Activated CD4-positive, CD25-positive, alpha-beta regulatory T cell (primary cell): ENCODE measurements at regions not wholly inside any gene's neighbourhood (a gene's known extent, or its start where the extent isn't known, plus 50 kb on each side); places are given as distances from the start of the nearest gene placed in this dataset.
"Not testable (repeated sequence)": the region's sequence is repeated elsewhere in the genome, so short reads cannot be mapped to it uniquely, and the experiment has no call there.

Source experiments
- DNase-seq, 4 experiments: peaks; one replicate each; lab custom pipeline; 2025; lab: John Stamatoyannopoulos, UW

- no peak for DNase-seq
Measured at GRCh38 chr10:78458983-78459638, 425.4 kb downstream of the RPS24 start.

GRCh38 chr10:78459639-78460037 is 426.0 kb downstream of the RPS24 start:
- DNase-seq = no peak

DNA sequence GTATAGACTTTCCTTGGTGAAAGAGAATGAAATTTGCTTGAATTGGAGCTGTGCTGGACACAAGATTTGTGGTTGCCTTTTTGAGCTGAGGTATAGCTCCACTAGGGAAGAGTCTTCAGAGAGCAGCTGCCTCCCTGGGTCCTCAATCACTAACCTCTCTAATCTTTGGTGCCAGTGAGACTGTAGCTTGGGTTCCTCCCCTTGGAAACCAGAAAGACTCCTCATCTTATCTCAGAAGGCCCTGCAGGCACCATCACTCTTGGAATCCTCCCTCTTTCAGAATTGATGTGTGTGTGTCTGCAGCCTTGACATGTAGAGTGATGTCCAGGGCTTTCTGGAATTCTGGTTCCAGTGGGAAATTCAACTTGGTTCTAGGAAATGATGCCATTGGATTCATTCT is 426.5 kb downstream of the RPS24 start:
- DNase-seq = no peak

DNA sequence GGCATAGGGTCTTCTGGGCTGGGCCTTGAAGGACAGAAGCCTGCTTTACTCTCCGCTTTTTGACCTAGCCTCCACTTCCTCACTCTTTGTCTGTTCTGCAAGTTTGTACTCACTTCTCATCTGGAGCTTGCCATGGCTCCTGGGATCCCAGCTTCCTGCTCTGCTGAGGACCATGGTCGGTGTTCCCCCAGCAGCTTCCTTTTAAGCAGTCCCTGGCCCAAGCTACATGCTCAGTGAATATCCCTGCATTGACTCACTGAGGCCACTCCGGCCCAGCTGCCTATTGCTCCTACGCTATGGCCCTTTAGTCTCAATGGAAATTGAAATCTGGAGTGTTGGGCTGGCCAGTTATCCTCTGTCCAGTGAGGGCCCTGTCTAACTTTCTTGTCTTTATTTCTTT is 427.7 kb downstream of the RPS24 start:
- DNase-seq = no peak

- DNase-seq = no peak
Measured at GRCh38 chr10:78462176-78462575, 428.5 kb downstream of the RPS24 start.

- DNase-seq = no peak
Measured at GRCh38 chr10:78462726-78463228, 429.1 kb downstream of the RPS24 start.

DNA sequence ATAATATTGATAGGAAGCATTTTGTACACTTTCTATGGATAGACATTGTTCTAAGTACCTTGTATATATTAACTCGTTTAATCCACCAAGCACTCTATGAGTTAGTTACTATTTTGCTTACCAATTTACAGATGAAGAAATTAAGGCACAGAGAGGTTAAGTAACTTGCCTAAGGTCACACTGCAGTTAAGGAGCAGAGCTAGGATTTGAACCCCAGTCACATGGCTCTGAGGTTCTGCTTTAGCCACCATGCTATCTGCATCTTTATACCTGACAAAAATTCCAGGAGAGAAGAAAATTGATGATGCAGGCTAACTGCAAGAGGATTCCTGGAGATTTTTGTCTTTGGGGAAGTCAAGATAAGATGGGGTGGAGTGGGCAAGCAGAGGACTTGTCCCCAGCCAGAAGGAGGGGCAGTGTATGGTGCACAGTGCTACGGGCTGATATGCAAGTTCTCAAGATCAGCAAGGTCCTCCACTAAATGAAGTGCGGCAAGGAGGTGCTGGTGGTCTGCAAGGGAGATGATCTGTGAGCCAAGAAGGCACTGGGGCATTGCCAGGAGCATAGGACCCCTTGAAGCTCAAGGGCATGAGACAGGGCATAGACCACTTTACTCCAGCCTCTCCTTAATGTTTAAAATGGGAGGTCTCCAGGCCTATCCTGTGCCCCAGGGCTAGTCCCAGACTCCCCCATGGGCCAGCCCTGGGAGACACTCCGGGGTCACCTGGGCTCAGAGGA is 430.6 kb downstream of the RPS24 start:
- no peak for DNase-seq

DNA sequence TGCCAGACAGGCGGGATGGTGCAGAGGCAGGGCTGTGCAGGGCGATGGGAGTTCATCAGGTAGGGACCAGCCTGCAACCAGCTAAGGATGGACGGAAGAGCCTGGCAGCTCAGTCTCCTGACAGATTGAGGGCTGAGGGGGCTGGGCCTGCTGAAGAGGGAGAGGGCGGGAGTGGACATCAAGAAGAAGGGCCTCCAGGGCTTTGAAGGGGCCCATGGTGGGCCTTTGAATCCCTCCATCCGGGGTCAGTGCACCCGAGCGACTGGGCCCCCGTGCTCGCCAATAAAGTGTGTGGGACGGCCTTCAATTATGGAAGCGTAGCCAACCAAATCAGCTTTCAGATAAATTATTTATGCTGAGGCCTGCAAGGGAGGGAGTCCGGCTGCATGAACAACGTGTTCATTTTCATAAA is 431.2 kb downstream of the RPS24 start:
- no peak for DNase-seq

GRCh38 chr10:78465431-78465830 is 431.8 kb downstream of the RPS24 start:
- no peak for DNase-seq

GRCh38 chr10:78467496-78468106 is 433.9 kb downstream of the RPS24 start:
- no peak for DNase-seq

DNA sequence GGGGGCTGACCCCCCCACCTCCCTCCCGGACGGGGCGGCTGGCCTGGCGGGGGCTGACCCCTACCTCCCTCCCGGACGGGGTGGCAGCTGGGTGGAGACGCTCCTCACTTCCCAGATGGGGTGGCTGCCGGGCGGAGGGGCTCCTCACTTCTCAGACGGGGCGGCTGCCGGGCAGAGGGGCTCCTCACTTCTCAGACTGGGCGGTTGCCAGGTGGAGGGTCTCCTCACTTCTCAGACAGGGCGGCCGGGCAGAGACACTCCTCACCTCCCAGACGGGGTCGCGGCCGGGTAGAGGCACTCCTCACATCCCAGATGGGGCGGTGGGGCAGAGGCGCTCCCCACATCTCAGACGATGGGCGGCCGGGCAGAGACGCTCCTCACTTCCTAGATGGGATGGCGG is 435.1 kb downstream of the RPS24 start:
- not testable (repeated sequence) for DNase-seq

- no peak for DNase-seq
Measured at GRCh38 chr10:78470267-78471103, 436.8 kb downstream of the RPS24 start.

DNA sequence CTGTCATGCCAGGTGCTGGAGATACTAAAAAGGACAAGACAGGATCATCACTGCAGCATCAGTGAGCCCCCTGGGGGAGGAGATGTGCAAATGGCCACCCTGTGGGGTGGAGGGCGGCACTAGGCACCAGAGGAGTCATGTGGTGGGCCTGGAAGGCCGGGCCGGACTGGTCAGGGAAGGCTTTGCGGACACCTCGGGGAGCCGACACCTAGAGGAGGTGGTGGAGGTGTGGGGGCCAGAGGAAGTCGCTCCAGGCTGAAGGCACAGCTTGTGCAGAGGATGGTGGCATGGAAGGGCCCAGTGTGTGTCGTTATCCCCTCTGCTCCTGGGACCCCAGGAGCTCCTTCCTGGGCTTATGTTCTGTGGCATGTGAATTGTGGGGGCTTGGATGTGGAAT is 437.7 kb downstream of the RPS24 start:
- no peak for DNase-seq

DNA sequence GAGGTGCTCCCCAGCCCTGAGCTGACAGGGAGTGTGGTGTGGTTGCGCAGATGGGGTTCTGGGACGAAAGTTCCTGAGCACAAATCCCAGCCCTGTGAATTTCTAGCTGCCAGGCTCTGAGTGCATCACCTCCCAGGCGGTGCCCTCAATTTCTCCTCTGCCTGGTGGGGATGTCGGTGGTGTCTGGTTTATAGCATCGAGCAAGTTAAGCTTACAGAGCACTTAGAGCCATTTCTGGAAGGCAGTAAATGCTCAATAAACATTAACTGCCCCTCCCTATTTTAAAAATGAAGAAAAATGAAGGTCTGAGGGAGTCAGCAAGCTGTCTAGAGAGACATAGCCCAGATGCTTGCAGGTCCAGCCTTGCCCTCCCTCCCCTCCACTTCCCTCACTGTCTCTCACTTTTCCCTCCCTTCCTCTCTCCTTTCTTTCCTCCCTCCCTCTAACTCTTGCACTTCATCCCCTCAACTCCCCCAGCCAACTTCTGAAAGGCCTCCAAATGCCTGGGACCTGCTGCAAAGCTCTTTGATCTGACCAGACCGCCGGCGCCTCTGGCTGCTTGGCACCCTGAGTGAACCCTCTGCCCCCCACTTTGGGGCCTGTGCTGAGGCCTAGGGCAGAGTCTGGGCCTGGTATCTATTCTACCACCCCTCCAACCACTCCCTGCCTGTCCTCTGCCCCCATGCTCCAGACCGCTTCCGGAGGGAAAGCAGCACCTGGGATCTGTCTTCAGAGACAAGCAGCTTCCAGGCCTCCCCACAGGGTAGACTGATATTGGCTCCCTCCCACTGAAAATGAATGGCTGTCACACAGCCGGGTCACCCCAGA is 438.3 kb downstream of the RPS24 start:
- no peak for DNase-seq

- DNase-seq = no peak
Measured at GRCh38 chr10:78472551-78472890, 438.9 kb downstream of the RPS24 start.

DNA sequence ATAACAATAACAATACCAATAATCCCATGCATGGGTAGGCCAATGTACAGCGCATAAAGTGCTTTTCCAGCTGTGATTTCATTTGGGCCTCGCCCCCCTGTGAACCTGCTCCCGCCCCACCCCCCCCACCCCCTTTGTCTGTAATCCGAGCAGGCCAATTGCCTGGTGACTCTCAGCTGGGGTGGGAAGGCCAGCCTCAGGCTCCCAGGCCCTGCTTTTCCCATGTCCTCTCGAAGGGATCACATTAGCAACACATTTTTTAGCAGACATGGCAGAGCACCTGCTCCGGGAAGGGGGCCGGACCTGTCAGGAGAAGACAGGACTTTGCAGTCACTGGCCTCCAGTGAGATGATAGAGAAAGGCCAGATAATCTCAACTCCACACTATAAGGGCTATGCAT is 439.3 kb downstream of the RPS24 start:
- DNase-seq = no peak

- DNase-seq = no peak
Measured at GRCh38 chr10:78474743-78475142, 441.1 kb downstream of the RPS24 start.

DNA sequence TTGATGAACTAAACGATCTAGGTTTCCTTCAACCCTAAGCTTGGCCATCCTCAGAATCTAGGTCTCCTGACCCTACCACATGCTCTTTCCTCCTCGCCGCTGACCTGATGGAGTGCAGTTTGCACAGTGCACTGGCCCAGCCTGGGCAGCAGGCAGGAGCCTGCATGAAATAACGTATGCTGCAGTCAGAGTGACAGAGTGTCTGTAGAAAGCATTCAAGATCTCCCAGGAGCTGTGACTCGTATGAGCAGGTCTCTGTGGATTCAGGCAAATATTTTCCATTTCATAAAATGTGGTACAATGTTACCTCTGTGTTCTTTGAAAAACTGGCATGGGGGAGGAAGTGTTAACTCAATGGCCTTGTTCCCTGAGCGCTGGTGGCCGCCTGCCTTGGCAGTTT is 441.8 kb downstream of the RPS24 start:
- no peak for DNase-seq

GRCh38 chr10:78476156-78476555 is 442.5 kb downstream of the RPS24 start:
- DNase-seq = no peak

DNA sequence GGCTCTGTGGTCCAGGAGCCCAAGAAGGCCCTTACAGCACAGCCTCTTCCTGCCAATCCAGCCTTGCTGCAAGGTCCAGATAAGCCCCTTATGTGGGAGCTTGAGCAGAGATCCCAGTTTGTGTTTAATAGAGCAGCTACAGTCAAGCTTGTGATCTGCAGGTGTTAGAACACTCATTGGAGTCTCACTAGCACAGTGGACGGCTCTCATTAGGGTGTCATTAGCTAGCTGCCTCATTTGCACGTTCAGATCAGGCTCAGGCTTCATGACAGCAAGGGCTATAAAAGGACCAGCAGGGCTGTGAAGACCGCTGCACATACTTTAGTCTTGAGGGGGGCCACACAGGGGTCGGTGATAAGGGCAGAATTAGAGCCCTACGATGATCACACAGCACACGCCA is 443.2 kb downstream of the RPS24 start:
- no peak for DNase-seq

- DNase-seq = no peak
Measured at GRCh38 chr10:78478919-78479318, 445.3 kb downstream of the RPS24 start.

DNA sequence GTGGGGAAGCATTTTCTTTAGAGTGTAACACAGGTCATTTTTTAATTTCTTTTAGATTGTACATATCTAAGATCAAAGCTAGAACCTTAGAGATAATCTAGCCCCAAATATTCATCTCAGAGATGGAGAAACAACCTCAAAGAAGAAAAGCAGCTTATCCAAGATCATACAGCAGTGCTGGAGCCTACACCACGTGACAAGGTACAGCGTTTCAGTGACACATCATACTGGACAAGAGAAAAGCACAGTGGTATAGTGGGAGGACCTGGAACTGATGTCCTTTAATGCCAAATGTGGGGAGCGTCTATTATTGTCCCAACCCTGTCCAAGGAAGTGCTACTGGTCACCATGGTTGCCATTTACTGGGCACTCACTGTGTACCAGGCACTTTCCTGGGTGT is 445.8 kb downstream of the RPS24 start:
- DNase-seq = no peak
